Body of pancreas (tissue), 4 donors: ENCODE measurements at regions not wholly inside any gene's neighbourhood (a gene's known extent, or its start where the extent isn't known, plus 50 kb on each side); places are given as distances from the start of the nearest gene placed in this dataset.

Experiments used
- ATAC-seq: fragments of 150-250 bp; one replicate; pipeline ENCODE4 v1.9.1; 2016
- DNase-seq, 4 donors: peaks; one replicate each; pipeline ENCODE4 v3.0.0-alpha.2; 2019
- H3K27ac ChIP-seq, 4 donors: fragments of 200-600 bp; sonication (generic); 1 replicate in 3 of 4; 2 replicates in 1 of 4; pipeline versions ENCODE4 v1.5.1 to v1.6.1; 2016 to 2019; ENCODE audit warnings: mild to moderate bottlenecking in 1 of 4, mixed read lengths in 1 of 4, moderate library complexity in 1 of 4
- H3K27me3 ChIP-seq, 2 donors: fragments of 200-600 bp; sonication (generic); one replicate each; pipeline ENCODE4 v1.6.0; 2016; ENCODE audit warnings: mild to moderate bottlenecking in 1 of 2
- H3K36me3 ChIP-seq, 2 donors: fragments of 200-600 bp; sonication (generic); replicated peaks in 1 of 2; 2 replicates each; pipeline ENCODE4 v1.5.1; 2016; ENCODE audit warnings: low read depth in 2 of 2; ENCODE audit not compliant: insufficient read depth in 1 of 2
- H3K4me1 ChIP-seq: fragments of 200-600 bp; sonication (generic); one replicate; pipeline ENCODE4 v1.6.0; 2016
- H3K4me3 ChIP-seq, 2 donors: fragments of 200-600 bp; sonication (generic); 1 replicate in 1 of 2; 2 replicates in 1 of 2; pipeline ENCODE4 v1.5.1; 2016 to 2019
- H3K9me3 ChIP-seq, 3 donors: fragments of 200-600 bp; sonication (generic); 1 replicate in 2 of 3; 2 replicates in 1 of 3; pipeline ENCODE4 v1.5.1; 2016
- POLR2A ChIP-seq, 3 donors: fragments of 450-650 bp; IDR thresholded peaks; one replicate each; pipeline ENCODE4 v1.6.1; 2016; ENCODE audit warnings: antibody characterized with exemption in 3 of 3, mild to moderate bottlenecking in 2 of 3
- WGBS, 2 donors: methylation state at CpG; one replicate each; pipeline ENCODE4 v1.1.5; 2017; 5-methylcytosine and 5-hydroxymethylcytosine counted together
- intact Hi-C: fragments of 100-400 bp; cut with DNase I; formaldehyde crosslinking; loops from one replicate; pipeline ENCODE4 v1.15.1; 2023
- TF ChIP-seq, protein P1 (sequence below), 7 experiments: fragments of 450-650 bp in 4 of 7; fragments of 200-600 bp in 3 of 7; sonication (generic) in 3 of 7; IDR thresholded peaks; one replicate each; pipeline ENCODE4 v1.5.1; 2016 to 2019; ENCODE audit warnings: antibody characterized with exemption in 7 of 7

DNA sequence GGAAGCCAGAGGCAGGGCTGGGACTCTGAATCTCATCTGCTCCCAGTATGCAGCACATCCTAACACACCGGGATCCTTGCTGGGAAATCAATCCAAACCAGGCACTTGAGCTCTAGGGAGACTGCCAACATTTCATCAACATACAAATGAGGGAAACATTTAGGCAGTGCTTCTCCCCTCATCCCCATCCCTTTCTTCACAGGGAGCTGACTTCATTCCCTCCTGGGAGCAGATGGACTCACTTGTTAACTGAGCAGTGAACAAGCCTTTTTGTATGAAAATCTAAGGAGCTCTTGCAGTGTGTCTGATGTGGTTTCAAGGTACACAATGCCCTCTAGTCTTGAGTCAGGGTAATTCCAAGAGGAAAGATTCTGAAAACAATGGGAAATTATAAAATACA is 96.3 kb downstream of the TMEM114 start:
- WGBS, 2 donors: 50 to 54% methylated on average over 1 of the region's 1 CpG
- intact Hi-C loops: no loop called here
- no peaks in the 10 kb centered on the region for H3K27me3 ChIP-seq
- no peak overlapping the region for H3K27ac ChIP-seq
- H3K9me3 ChIP-seq: no peaks in the 10 kb centered on the region
- DNase-seq: no peak
- no peaks in the 10 kb centered on the region for H3K36me3 ChIP-seq
- ATAC-seq: no peak
- TF ChIP-seq POLR2A (IDR thresholded peaks at IDR 0.05): no peak
- TF ChIP-seq, protein P1, sequence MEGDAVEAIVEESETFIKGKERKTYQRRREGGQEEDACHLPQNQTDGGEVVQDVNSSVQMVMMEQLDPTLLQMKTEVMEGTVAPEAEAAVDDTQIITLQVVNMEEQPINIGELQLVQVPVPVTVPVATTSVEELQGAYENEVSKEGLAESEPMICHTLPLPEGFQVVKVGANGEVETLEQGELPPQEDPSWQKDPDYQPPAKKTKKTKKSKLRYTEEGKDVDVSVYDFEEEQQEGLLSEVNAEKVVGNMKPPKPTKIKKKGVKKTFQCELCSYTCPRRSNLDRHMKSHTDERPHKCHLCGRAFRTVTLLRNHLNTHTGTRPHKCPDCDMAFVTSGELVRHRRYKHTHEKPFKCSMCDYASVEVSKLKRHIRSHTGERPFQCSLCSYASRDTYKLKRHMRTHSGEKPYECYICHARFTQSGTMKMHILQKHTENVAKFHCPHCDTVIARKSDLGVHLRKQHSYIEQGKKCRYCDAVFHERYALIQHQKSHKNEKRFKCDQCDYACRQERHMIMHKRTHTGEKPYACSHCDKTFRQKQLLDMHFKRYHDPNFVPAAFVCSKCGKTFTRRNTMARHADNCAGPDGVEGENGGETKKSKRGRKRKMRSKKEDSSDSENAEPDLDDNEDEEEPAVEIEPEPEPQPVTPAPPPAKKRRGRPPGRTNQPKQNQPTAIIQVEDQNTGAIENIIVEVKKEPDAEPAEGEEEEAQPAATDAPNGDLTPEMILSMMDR (IDR thresholded peaks at IDR 0.05): peak in 4 of 7 experiments; percentile 16 to 41 (median 36)
- H3K4me1 ChIP-seq: no peaks in the 10 kb centered on the region
- H3K4me3 ChIP-seq: no peak overlapping the region

DNA sequence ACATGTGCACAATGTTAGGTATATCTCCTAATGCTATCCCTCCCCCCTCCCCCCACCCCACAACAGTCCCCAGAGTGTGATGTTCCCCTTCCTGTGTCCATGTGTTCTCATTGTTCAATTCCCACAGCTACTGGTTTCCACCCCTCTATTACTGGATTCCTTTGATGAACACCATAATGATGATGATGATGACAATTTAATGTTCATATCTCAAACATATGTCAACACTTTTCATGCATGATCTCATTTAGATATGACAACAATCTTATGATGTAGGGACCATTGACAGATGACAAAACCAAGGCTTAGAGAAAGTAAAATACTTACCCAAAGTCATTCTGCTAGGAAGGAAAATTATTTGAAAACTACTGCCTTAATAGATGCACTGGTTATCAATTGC is 97.6 kb downstream of the TMEM114 start:
- DNase-seq: no peak
- intact Hi-C loops: no loop called here
- TF ChIP-seq POLR2A (IDR thresholded peaks at IDR 0.05): no peak
- TF ChIP-seq, protein P1 (IDR thresholded peaks at IDR 0.05): no peak
- Histone ChIP-seq H3K4me3 (no peak overlapping the region), H3K9me3 (no peaks in the 10 kb centered on the region), H3K4me1 (no peaks in the 10 kb centered on the region), H3K36me3 (no peaks in the 10 kb centered on the region), H3K27ac (no peak overlapping the region), H3K27me3 (no peaks in the 10 kb centered on the region)
- no peak for ATAC-seq

DNA sequence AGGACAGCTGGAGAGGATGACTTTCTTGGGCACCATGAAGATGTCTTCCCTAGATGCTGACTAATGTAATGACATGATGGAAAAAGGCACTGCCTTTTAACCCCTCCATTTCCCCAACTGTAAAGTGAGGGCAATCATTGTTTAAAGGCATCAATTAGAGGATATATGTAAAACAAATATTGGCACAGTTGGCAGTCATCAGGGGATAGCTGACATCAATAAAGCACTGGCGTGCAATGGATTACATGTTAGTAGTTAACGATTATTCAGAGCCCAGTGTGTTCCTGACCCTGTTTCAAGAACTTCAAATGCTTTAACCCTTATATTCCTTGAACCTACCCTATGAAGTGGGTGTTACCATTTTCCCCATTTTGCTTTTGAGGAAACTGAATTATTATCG is 100.7 kb downstream of the TMEM114 start:
- intact Hi-C loops: no loop called here
- H3K27me3 ChIP-seq: no peaks in the 10 kb centered on the region
- ATAC-seq: no peak

DNA sequence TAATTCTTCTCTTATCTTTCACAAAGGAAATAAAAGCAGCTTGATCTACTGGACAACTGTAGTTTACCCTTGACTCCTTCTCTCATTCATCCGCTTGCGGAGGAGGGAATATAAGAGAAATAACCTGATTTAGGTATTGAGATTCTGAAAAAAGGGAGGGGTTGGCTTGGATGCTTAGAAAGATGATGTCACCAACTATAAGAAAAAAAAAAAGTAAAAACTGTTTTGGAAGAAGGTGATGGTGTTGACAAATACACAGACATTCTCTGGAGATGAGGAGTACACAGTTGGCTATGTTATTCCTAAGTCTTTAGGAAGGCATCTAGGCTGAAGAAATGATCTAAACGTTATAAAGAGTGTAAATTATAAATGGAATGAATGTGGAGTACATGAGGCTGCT is 103.3 kb downstream of the TMEM114 start:
- Histone ChIP-seq H3K27me3 (no peaks in the 10 kb centered on the region), H3K36me3 (no peaks in the 10 kb centered on the region)

More for the DNA sequence above, 100.7 kb downstream of the TMEM114 start:
- H3K4me1 ChIP-seq: peaks cover 6% of the 10 kb centered on the region
- no peaks in the 10 kb centered on the region for H3K9me3 ChIP-seq
- no peaks in the 10 kb centered on the region for H3K36me3 ChIP-seq
- H3K4me3 ChIP-seq: no peak overlapping the region
- no peak for DNase-seq
- 30 to 48% methylated on average over 3 of the region's 3 CpGs for WGBS, 2 donors
- no peak overlapping the region for H3K27ac ChIP-seq
- TF ChIP-seq POLR2A (IDR thresholded peaks at IDR 0.05): no peak
- TF ChIP-seq, protein P1 (IDR thresholded peaks at IDR 0.05): no peak

DNA sequence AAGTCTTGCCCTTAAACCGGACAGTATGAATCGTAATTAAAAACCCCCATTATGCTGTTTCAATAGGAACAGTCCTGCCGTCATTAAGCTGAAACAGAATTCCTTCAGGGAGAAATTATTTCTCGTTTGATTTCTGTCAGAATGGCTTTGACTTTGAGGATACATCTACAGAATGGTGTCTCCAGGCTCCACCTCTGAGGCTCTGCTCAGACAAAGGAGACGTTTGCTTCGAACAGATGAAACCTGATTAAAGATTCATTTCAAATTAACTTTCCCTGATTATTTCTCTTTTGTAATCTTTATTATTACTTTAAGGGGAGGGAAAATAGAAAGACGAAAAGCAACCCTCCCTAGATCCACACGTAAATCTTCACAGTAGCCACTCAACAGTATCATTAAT is 106.9 kb downstream of the TMEM114 start:
- ATAC-seq (no peak), DNase-seq (no peak)
- Histone ChIP-seq H3K27me3 (no peaks in the 10 kb centered on the region), H3K4me3 (no peak overlapping the region), H3K4me1 (peaks cover 6% of the 10 kb centered on the region), H3K9me3 (no peaks in the 10 kb centered on the region), H3K36me3 (no peaks in the 10 kb centered on the region), H3K27ac (no peak overlapping the region)
- intact Hi-C loops: no loop called here
- TF ChIP-seq POLR2A (IDR thresholded peaks at IDR 0.05): no peak
- TF ChIP-seq, protein P1 (IDR thresholded peaks at IDR 0.05): no peak
- 66 to 74% methylated on average over 8 of the region's 8 CpGs for WGBS, 2 donors

More for the DNA sequence above, 103.3 kb downstream of the TMEM114 start:
- 79 to 82% methylated on average over 3 of the region's 3 CpGs for WGBS, 2 donors
- H3K4me1 ChIP-seq: peaks cover 6% of the 10 kb centered on the region
- no peak for DNase-seq
- H3K27ac ChIP-seq: no peak overlapping the region
- H3K4me3 ChIP-seq: no peak overlapping the region
- H3K9me3 ChIP-seq: no peaks in the 10 kb centered on the region
- intact Hi-C loops: no loop called here
- no peak for ATAC-seq
- no peak for TF ChIP-seq POLR2A (IDR thresholded peaks at IDR 0.05)
- TF ChIP-seq, protein P1 (IDR thresholded peaks at IDR 0.05): no peak
